K562 (cell line): ENCODE measurements at regions not wholly inside any gene's neighbourhood (a gene's known extent, or its start where the extent isn't known, plus 50 kb on each side); places are given as distances from the start of the nearest gene placed in this dataset.

ENCODE experiments used
- ATAC-seq: fragments of 200-7000 bp; cut with Tn5 transposase; 3 replicates; pipeline ENCODE4 v1.9.1; 2020; ENCODE audit warnings: moderate library complexity
- BruUV-seq: library from RNA; stranded (reverse); fragments of 400-500 nt; replicated peaks from 2 replicates; lab custom pipeline; 2021; lab: Mats Ljungman, UMichigan
- CTCF ChIA-PET: fragments of 300-600 bp; formaldehyde crosslinking; extraction: SDS; loops from one replicate; lab custom pipeline; 2021; ENCODE audit warnings: low intra/inter-chr PET ratio; lab: Yijun Ruan, JAX
- POLR2A ChIA-PET: fragments of 300-600, 350-650 bp; sonication (Branson Sonifier 250); formaldehyde crosslinking; extraction: SDS; loops from one replicate; lab custom pipeline; 2021; ENCODE audit warnings: antibody characterized with exemption, inconsistent platforms; lab: Yijun Ruan, JAX
- DNase-seq, 4 experiments: peaks; one replicate each; pipeline versions ENCODE4 v3.0.0 to v3.0.0-alpha.2; 2011 to 2018; ENCODE audit warnings: low spot score in 3 of 4, mixed read lengths in 3 of 4; ENCODE audit errors: extremely low read depth in 1 of 4
- FAIRE-seq: peaks from 2 replicates; lab custom pipeline; 2011; peaks lifted over from hg19 to GRCh38; lab: Jason Lieb, UNC
- H2AFZ ChIP-seq: 2 replicates; pipeline ENCODE4 v1.6.0; 2011; ENCODE audit warnings: low read depth, low read length, control low read depth, inconsistent platforms
- H3K27ac ChIP-seq: fragments of 200-600 bp; 3 replicates; pipeline ENCODE4 v1.8.0; 2011; ENCODE audit warnings: low read depth, mild to moderate bottlenecking, control low read depth, inconsistent platforms, low read length, moderate library complexity, mixed read lengths; ENCODE audit errors: extremely low read depth
- H3K27me3 ChIP-seq, 2 experiments: fragments of 300-600 bp in 1 of 2; 2 replicates in 1 of 2; 3 replicates in 1 of 2; pipeline versions ENCODE4 v1.6.0 to v1.8.0; 2011; ENCODE audit warnings: inconsistent platforms in 2 of 2, low read length in 2 of 2, mild to moderate bottlenecking in 1 of 2, mixed read lengths in 1 of 2, moderate library complexity in 1 of 2; ENCODE audit not compliant: control insufficient read depth in 2 of 2, insufficient read depth in 2 of 2
- H3K36me3 ChIP-seq: fragments of 300-600 bp; 3 replicates; pipeline ENCODE4 v1.8.0; 2011; ENCODE audit warnings: mild to moderate bottlenecking, low read length, inconsistent platforms; ENCODE audit not compliant: control insufficient read depth, insufficient read depth
- H3K4me1 ChIP-seq, 2 experiments: fragments of 200-600 bp in 1 of 2; replicated peaks in 1 of 2; 2 replicates in 1 of 2; 3 replicates in 1 of 2; pipeline versions ENCODE4 v1.5.1 to v1.8.0; 2011; ENCODE audit warnings: inconsistent platforms in 2 of 2, low read length in 2 of 2, mild to moderate bottlenecking in 1 of 2, mixed read lengths in 1 of 2, moderate library complexity in 1 of 2; ENCODE audit not compliant: control insufficient read depth in 2 of 2, insufficient read depth in 2 of 2
- H3K4me2 ChIP-seq: 2 replicates; pipeline ENCODE4 v1.6.1; 2011; ENCODE audit warnings: low read length, control low read depth, inconsistent platforms, mixed read lengths; ENCODE audit not compliant: insufficient read depth
- H3K4me3 ChIP-seq: fragments of 200-600 bp; sonication (generic), shearing (Covaris generic); 2 replicates; pipeline ENCODE4 v1.5.1; 2016; ENCODE audit warnings: control low read depth, inconsistent platforms
- H3K79me2 ChIP-seq: fragments of 200-600 bp; 3 replicates; pipeline ENCODE4 v1.8.0; 2011; ENCODE audit warnings: low read length, inconsistent platforms; ENCODE audit not compliant: control insufficient read depth, insufficient read depth
- H3K9ac ChIP-seq, 2 experiments: 2 replicates each; pipeline versions ENCODE4 v1.6.0 to v1.6.1; 2011; ENCODE audit warnings: low read depth in 2 of 2, low read length in 2 of 2, control low read depth in 1 of 2, inconsistent platforms in 1 of 2, mild to moderate bottlenecking in 1 of 2, mixed read lengths in 1 of 2; ENCODE audit not compliant: insufficient read depth in 1 of 2
- H3K9me1 ChIP-seq: one replicate; pipeline ENCODE4 v1.6.0; 2011; ENCODE audit warnings: inconsistent platforms, mild to moderate bottlenecking, low read length, moderate library complexity; ENCODE audit not compliant: control insufficient read depth, insufficient read depth
- H3K9me3 ChIP-seq: replicated peaks from 2 replicates; pipeline ENCODE4 v1.5.1; 2011; ENCODE audit warnings: low read depth, low read length, inconsistent platforms; ENCODE audit not compliant: control insufficient read depth, insufficient read depth
- H4K20me1 ChIP-seq: replicated peaks from 2 replicates; pipeline ENCODE4 v1.6.1; 2011; ENCODE audit warnings: low read length, inconsistent platforms, mixed read lengths; ENCODE audit not compliant: control insufficient read depth, insufficient read depth
- BRD9 ChIP-seq: fragments of 450-650 bp; IDR thresholded peaks from 2 replicates; pipeline ENCODE4 v1.6.1; 2018; ENCODE audit warnings: low read depth; ENCODE audit not compliant: partially characterized antibody
- CAMTA2 ChIP-seq: fragments of 250-450 bp; sonication (Bioruptor Pico); conservative IDR thresholded peaks from 2 replicates; pipeline ENCODE4 v1.5.1; 2022
- CHD4 ChIP-seq: fragments of 200-600 bp; sonication (generic); IDR thresholded peaks from 3 replicates; pipeline ENCODE4 v1.6.1; 2012; ENCODE audit warnings: low read depth, mild to moderate bottlenecking, mixed read lengths, low read length, inconsistent platforms; ENCODE audit not compliant: insufficient read depth, insufficient replicate concordance, poor library complexity, severe bottlenecking
- E2F8 ChIP-seq: fragments of 450-650 bp; IDR thresholded peaks from 2 replicates; pipeline ENCODE4 v1.7.1; 2018; ENCODE audit warnings: mild to moderate bottlenecking, low read depth; ENCODE audit not compliant: partially characterized antibody
- FOXK1 ChIP-seq: sonication (generic); formaldehyde crosslinking; IDR thresholded peaks from 2 replicates; pipeline ENCODE4 v1.8.0; 2022; ENCODE audit warnings: missing genetic modification reagents, mild to moderate bottlenecking, borderline replicate concordance
- FOXM1 ChIP-seq, 2 experiments: fragments of 450-650 bp in 1 of 2; sonication (generic) in 1 of 2; formaldehyde crosslinking in 1 of 2; IDR thresholded peaks; 2 replicates each; pipeline versions ENCODE4 v1.6.1 to v1.9.0; 2017 to 2022; ENCODE audit warnings: low read depth in 2 of 2, mild to moderate bottlenecking in 2 of 2, missing genetic modification reagents in 1 of 2, moderate library complexity in 1 of 2
- HBP1 ChIP-seq: fragments of 450-650 bp; formaldehyde crosslinking; IDR thresholded peaks from 2 replicates; pipeline ENCODE4 v1.4.0; 2022; ENCODE audit warnings: missing genetic modification characterization
- HCFC1 ChIP-seq: IDR thresholded peaks from 2 replicates; pipeline ENCODE4 v1.6.1; 2012; ENCODE audit warnings: low read depth, low read length, improper control_type of control experiment
- KLF1 ChIP-seq: fragments of 450-650 bp; IDR thresholded peaks from 2 replicates; pipeline ENCODE4 v1.6.1; 2016; ENCODE audit warnings: missing genetic modification characterization, missing compliant biosample characterization
- MEIS2 ChIP-seq: fragments of 450-650 bp; IDR thresholded peaks from 2 replicates; pipeline ENCODE4 v1.6.1; 2014; ENCODE audit warnings: mild to moderate bottlenecking; ENCODE audit not compliant: partially characterized antibody
- PREB ChIP-seq: sonication (generic); formaldehyde crosslinking; IDR thresholded peaks from 2 replicates; pipeline ENCODE4 v1.8.1; 2023; ENCODE audit warnings: mild to moderate bottlenecking, missing genetic modification reagents
- RBM25 ChIP-seq: fragments of 200-400 bp; formaldehyde crosslinking; IDR thresholded peaks from 2 replicates; pipeline ENCODE4 v1.6.1; 2018; ENCODE audit warnings: low read length, low read depth, moderate library complexity; ENCODE audit not compliant: severe bottlenecking
- RBM34 ChIP-seq: fragments of 200-400 bp; formaldehyde crosslinking; IDR thresholded peaks from 2 replicates; pipeline ENCODE4 v1.6.1; 2018; ENCODE audit warnings: low read length, borderline replicate concordance; ENCODE audit not compliant: insufficient read depth
- SLC30A9 ChIP-seq: fragments of 250-450 bp; sonication (Bioruptor Pico); IDR thresholded peaks from 2 replicates; pipeline ENCODE4 v1.8.0; 2022; ENCODE audit warnings: mild to moderate bottlenecking, moderate library complexity
- STAT5A ChIP-seq: IDR thresholded peaks from 2 replicates; pipeline ENCODE4 v1.6.1; 2012; ENCODE audit warnings: low read length, inconsistent platforms, borderline replicate concordance
- ZNF785 ChIP-seq: fragments of 250-450 bp; sonication (Bioruptor Pico); IDR thresholded peaks from 2 replicates; pipeline ENCODE4 v1.4.0; 2020; ENCODE audit warnings: mild to moderate bottlenecking
- WGBS: fragments of 100-300 bp; shearing (Covaris generic); methylation state at CpG from one replicate; pipeline ENCODE4 v1.1.6; 2016; ENCODE audit warnings: low coverage, mixed read lengths; ENCODE audit not compliant: insufficient coverage; ENCODE audit errors: missing lambda C conversion rate; 5-methylcytosine and 5-hydroxymethylcytosine counted together
- in situ Hi-C: fragments of 300-500 bp; cut with MboI; formaldehyde crosslinking; loops from 4 replicates; pipeline ENCODE4 v1.15.0; 2018; ENCODE audit warnings: inconsistent platforms, mixed read lengths
- intact Hi-C: fragments of 100-400 bp; cut with micrococcal nuclease; formaldehyde crosslinking; loops from 2 replicates; pipeline ENCODE4 v1.14.2; 2022

- TF ChIP-seq PREB (no peak), RBM34 (no peak), HCFC1 (no peak), RBM25 (no peak), CAMTA2 (CRISPR knock-in tag) (no peak)
These were observed 79.5 kb upstream of the USP9Y start (continued) for GRCh38 chrY:12621454-12622081.

GRCh38 chrY:12623204-12623603, 77.8 kb upstream of the USP9Y start:
- Histone ChIP-seq H3K9me1 (no peaks in the 10 kb centered on the region), H3K4me3 (no peak overlapping the region), H4K20me1 (no peaks in the 10 kb centered on the region), H3K9me3 (no peaks in the 10 kb centered on the region), H3K36me3 (no peaks in the 10 kb centered on the region), H3K4me2 (no peak overlapping the region), H3K27me3 (no peaks in the 10 kb centered on the region), H3K4me1 (no peaks in the 10 kb centered on the region), H3K9ac (no peak overlapping the region), H2AFZ (no peak overlapping the region), H3K27ac (no peak overlapping the region), H3K79me2 (no peaks in the 10 kb centered on the region)
- BruUV-seq = no TSS peak
- ChIA-PET POLR2A (no interaction called here), CTCF (no interaction called here)
- in situ Hi-C loops = no loop called here
- FAIRE-seq = no peak
- WGBS = no CpG with 5 or more reads among the region's 1 CpG
- DNase-seq = no peak
- intact Hi-C loops = no loop called here
- ATAC-seq = no peak
- TF ChIP-seq CHD4 (no peak), FOXM1 (IDR thresholded peaks at IDR 0.05; ENCODE audit: low read depth) (no peak), FOXM1 (CRISPR knock-in tag; IDR thresholded peaks at IDR 0.05; ENCODE audit: low read depth) (no peak), SLC30A9 (no peak), FOXK1 (CRISPR knock-in tag) (no peak), STAT5A (no peak), HBP1 (no peak), MEIS2 (no peak), KLF1 (tag) (no peak), ZNF785 (CRISPR knock-in tag) (no peak), BRD9 (no peak), E2F8 (no peak)
